Gastroesophageal sphincter (tissue), 4 donors: ENCODE measurements at regions not wholly inside any gene's neighbourhood (a gene's known extent, or its start where the extent isn't known, plus 50 kb on each side); places are given as distances from the start of the nearest gene placed in this dataset.

ENCODE experiments used
- ATAC-seq: fragments of 150-250 bp; one replicate; pipeline ENCODE4 v1.9.1; 2016; ENCODE audit warnings: mild to moderate bottlenecking, moderate library complexity
- H3K27ac ChIP-seq, 4 donors: fragments of 200-600 bp; sonication (generic) in 3 of 4; 1 replicate in 3 of 4; 2 replicates in 1 of 4; pipeline ENCODE4 v1.5.1; 2016 to 2019
- H3K27me3 ChIP-seq: fragments of 200-600 bp; sonication (generic); one replicate; pipeline ENCODE4 v1.5.1; 2019
- H3K36me3 ChIP-seq, 2 donors: fragments of 200-600 bp; sonication (generic); one replicate each; pipeline ENCODE4 v1.5.1; 2019; ENCODE audit warnings: control low read depth in 1 of 2
- H3K4me1 ChIP-seq, 3 donors: fragments of 200-600 bp; sonication (generic); 1 replicate in 2 of 3; 2 replicates in 1 of 3; pipeline ENCODE4 v1.5.1; 2016 to 2019; ENCODE audit warnings: control low read depth in 2 of 3
- H3K4me3 ChIP-seq, 2 donors: fragments of 200-600 bp; sonication (generic); one replicate each; pipeline ENCODE4 v1.5.1; 2019; ENCODE audit warnings: mild to moderate bottlenecking in 1 of 2, moderate library complexity in 1 of 2
- H3K9me3 ChIP-seq, 3 donors: fragments of 200-600 bp; sonication (generic); one replicate each; pipeline ENCODE4 v1.5.1; 2017 to 2019; ENCODE audit warnings: control low read depth in 2 of 3
- CTCF ChIP-seq, 4 experiments: fragments of 200-600 bp in 2 of 4; fragments of 450-650 bp in 2 of 4; sonication (generic) in 1 of 4; IDR thresholded peaks; one replicate each; pipeline ENCODE4 v1.5.1; 2017 to 2019; ENCODE audit warnings: antibody characterized with exemption in 4 of 4, mild to moderate bottlenecking in 2 of 4, moderate library complexity in 2 of 4
- EP300 ChIP-seq: sonication (generic); formaldehyde crosslinking; IDR thresholded peaks from one replicate; pipeline ENCODE4 v1.6.1; 2017; ENCODE audit warnings: antibody characterized with exemption, mild to moderate bottlenecking
- POLR2A ChIP-seq, 2 donors: fragments of 450-650 bp; IDR thresholded peaks; one replicate each; pipeline ENCODE4 v1.6.1; 2017; ENCODE audit warnings: antibody characterized with exemption in 2 of 2, mild to moderate bottlenecking in 2 of 2, moderate library complexity in 1 of 2
- POLR2AphosphoS5 ChIP-seq: sonication (generic); formaldehyde crosslinking; IDR thresholded peaks from one replicate; pipeline ENCODE4 v1.6.1; 2017; ENCODE audit warnings: antibody characterized with exemption
- WGBS, 2 donors: methylation state at CpG; one replicate each; pipeline ENCODE4 v1.1.5; 2018; ENCODE audit warnings: low coverage in 1 of 2; 5-methylcytosine and 5-hydroxymethylcytosine counted together

DNA sequence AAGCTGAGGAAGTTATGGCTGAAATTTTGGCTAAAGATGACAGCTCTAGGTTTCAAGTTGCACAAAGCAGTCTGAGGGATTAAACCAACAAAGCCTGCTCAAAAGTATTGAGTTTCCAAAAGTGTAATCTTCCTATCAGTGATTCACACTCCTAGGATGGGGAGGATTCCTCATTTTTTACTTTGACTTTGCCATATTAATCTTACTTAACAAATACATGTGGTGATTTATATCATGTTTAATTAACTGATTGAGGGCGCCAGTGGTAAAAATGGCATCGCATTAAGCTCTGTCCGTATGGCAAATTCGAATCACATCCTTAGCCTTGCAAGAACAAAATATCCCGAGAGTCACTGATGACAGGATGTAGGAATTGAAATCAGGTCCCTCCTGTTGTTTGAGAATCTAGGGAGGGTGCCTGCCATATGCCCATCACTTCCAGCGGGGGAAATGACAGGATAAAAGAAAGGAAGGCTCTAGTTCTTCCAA lies 78.1 kb upstream of the ETAA1 start:
- no peak for ATAC-seq

DNA sequence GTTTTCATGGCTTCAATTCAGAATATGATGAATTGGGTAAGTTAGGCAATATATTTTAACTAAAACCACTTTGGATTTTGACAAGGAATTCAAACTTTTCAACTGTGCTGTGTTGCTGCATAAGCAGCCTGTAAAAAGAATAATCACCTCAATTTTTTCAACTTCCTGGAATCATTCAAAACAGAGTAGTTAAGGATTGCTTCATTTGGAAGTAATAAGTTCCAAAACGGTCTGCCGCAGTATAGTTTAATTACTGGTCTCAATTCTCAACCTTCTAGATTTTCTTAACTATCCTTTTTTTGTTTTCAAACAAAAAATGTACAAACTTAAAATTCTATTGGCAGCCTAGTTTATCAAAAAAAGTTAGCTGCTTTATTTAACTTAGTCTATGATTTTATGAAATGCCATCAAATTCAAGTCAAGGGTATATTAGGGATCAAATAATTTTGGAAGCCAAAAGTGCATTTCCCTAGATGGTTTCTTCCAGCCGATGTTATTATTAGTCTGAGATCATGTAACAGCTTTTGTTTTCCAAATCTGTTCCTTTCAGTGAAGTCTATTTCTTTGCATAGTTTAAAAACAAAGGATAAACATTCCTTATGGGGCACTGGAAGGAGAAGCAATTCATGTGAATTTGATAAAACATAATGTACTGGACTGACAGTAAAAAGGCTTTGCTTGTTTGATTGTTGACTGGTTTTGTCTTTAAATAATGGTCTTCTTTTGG lies 76.1 kb upstream of the ETAA1 start:
- no peaks in the 10 kb centered on the region for H3K27me3 ChIP-seq
- peak overlapping the region in 3 of 4 donors; percentile 39 to 51 (median 43) for H3K27ac ChIP-seq
- no peak for TF ChIP-seq CTCF (IDR thresholded peaks at IDR 0.05)
- TF ChIP-seq POLR2AphosphoS5, result peak; percentile 44
- 34 to 41% methylated on average over 3 of the region's 3 CpGs for WGBS, 2 donors
- H3K4me1 ChIP-seq, result peaks cover 0 to 51% (median 21%) of the 10 kb centered on the region in 3 donors
- ATAC-seq, result no peak
- H3K4me3 ChIP-seq, result no peak overlapping the region
- no peaks in the 10 kb centered on the region for H3K36me3 ChIP-seq
- H3K9me3 ChIP-seq, result no peaks in the 10 kb centered on the region

More for the DNA sequence above, 78.1 kb upstream of the ETAA1 start:
- Histone ChIP-seq H3K4me3 (no peak overlapping the region), H3K9me3 (no peaks in the 10 kb centered on the region), H3K4me1 (peaks cover 0 to 47% (median 21%) of the 10 kb centered on the region in 3 donors), H3K27ac (no peak overlapping the region), H3K27me3 (no peaks in the 10 kb centered on the region), H3K36me3 (no peaks in the 10 kb centered on the region)
- WGBS, 2 donors, result 66 to 85% methylated on average over 4 to 6 of the region's 6 CpGs
- TF ChIP-seq POLR2A (IDR thresholded peaks at IDR 0.05) (no peak), CTCF (IDR thresholded peaks at IDR 0.05) (no peak), POLR2AphosphoS5 (no peak), EP300 (no peak)

GRCh38 chr2:67321588-67321903 lies 75.6 kb upstream of the ETAA1 start:
- Histone ChIP-seq H3K36me3 (no peaks in the 10 kb centered on the region), H3K27ac (peak overlapping the region in 3 of 4 donors; percentile 29 to 51 (median 39)), H3K9me3 (no peaks in the 10 kb centered on the region), H3K4me1 (peaks cover 0 to 51% (median 21%) of the 10 kb centered on the region in 3 donors), H3K4me3 (no peak overlapping the region), H3K27me3 (no peaks in the 10 kb centered on the region)
- TF ChIP-seq EP300 (no peak), POLR2AphosphoS5 (no peak), CTCF (IDR thresholded peaks at IDR 0.05) (no peak), POLR2A (IDR thresholded peaks at IDR 0.05) (no peak)
- 83 to 88% methylated on average over 3 of the region's 3 CpGs for WGBS, 2 donors
- no peak for ATAC-seq

DNA sequence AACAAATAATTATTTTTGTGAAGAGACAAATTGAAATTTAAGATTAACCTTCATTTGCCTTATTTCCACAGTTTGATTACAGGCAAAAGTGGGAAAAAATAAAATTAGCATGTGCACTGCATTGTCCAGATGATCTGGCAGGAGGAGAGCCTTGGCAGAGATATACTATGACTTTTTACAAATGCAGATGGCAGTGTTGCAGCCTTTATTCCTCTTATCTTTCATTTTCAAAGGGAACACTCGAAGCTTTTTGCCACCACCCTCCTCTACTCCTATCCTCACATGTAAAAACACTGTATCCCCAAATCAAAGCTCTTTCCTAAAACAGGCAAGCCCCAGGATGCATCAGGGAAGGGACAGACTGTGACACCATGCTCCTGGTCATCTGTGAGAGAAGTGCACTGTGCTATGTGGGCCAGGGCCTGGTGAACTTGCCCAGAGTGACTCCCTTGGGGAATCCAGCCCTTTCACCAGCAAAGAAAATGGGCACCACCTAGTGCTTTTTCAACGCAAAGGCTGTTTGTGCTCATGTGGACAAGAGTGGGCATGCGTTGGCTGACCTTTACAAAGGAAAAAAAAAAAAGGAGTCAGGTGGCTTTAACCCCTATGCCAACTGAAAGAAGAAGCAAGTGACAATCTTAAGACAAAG lies 74.7 kb upstream of the ETAA1 start:
- TF ChIP-seq POLR2A (IDR thresholded peaks at IDR 0.05) (no peak), EP300 (no peak), CTCF (IDR thresholded peaks at IDR 0.05) (peak; percentile 36 to 61 (median 46)), POLR2AphosphoS5 (no peak)
- H3K27ac ChIP-seq, result peak overlapping the region; percentile 29 to 58 (median 48)
- H3K36me3 ChIP-seq, result no peaks in the 10 kb centered on the region
- WGBS, 2 donors, result 32 to 46% methylated on average over 3 of the region's 3 CpGs
- peak; percentile 51 for ATAC-seq
- H3K4me1 ChIP-seq, result peaks cover 0 to 49% (median 21%) of the 10 kb centered on the region in 3 donors
- no peak overlapping the region for H3K4me3 ChIP-seq
- H3K9me3 ChIP-seq, result no peaks in the 10 kb centered on the region
- H3K27me3 ChIP-seq, result no peaks in the 10 kb centered on the region
